ENCODE measurements at regions not wholly inside any gene's neighbourhood (a gene's known extent, or its start where the extent isn't known, plus 50 kb on each side); places are given as distances from the start of the nearest gene placed in this dataset.

GRCh38 chr12:54711669-54712068 is 63.5 kb upstream of the DCD start:
- DNase-seq (ENCODE audit: extremely low read depth, low read depth), result no peak
- TF ChIP-seq CTCF (IDR thresholded peaks at IDR 0.05; ENCODE audit: low read depth, low read length), result no peak

GRCh38 chr12:54708826-54709225 is 60.7 kb upstream of the DCD start:
- DNase-seq (ENCODE audit: extremely low read depth, low read depth), result no peak
- no peak for TF ChIP-seq CTCF (IDR thresholded peaks at IDR 0.05; ENCODE audit: low read depth, low read length)

DNA sequence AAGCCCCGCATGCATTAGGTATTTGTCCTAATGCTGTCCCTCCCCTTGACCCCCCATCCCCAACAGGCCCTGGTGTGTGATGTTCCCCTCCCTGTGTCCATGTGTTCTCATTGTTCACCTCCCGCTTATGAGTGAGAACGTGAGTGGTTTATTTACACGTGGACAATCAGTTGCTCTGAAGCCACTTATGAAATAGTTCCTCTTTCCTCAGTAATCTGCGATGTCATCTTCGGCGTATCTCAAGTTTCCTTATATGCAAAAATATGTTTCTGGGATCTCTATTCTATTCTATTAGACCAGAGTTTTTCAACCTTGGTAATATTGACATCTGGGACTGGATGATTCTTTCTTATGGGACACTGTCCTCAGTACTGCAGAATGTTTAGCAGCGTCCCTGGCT is 56.0 kb upstream of the DCD start:
- no peak for DNase-seq (ENCODE audit: extremely low read depth, low read depth)
- TF ChIP-seq CTCF (IDR thresholded peaks at IDR 0.05; ENCODE audit: low read depth, low read length), result no peak

DNA sequence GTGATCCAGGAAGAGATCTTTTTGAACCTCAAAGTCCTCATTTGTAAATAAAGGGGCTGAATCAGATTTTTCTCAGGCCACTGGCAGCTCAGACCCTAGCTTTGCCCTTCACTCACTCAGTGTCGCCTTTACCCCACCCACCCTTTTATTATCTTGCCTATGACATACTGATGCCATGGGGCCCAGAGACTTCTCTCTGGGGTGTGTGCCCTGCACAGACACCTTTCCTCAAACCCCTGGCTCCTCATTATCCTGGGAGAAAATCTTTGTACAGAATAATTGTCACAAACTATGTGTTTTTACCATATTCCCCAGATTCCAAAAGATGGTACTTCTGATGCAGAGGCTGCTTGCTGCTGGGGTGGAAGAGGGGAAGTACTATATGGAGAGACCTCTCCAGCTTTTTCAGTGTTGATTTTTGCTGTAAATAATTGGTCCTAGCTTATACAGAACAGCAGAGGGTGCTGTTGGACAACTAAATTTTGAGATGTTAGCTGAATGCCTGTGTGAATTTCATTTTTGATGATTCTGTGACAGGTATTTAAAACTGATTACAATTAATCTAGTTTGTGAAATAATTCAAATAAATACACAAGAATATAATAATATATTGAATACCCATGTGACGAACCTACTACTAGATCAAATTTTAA is 53.9 kb upstream of the DCD start:
- peak; percentile 5 for DNase-seq (ENCODE audit: extremely low read depth, low read depth)

GRCh38 chr12:54700849-54701248 is 52.7 kb upstream of the DCD start:
- no peak for DNase-seq (ENCODE audit: extremely low read depth, low read depth)
- no peak for TF ChIP-seq CTCF (IDR thresholded peaks at IDR 0.05; ENCODE audit: low read depth, low read length)

More for the DNA sequence above, 53.9 kb upstream of the DCD start:
- TF ChIP-seq CTCF (IDR thresholded peaks at IDR 0.05; ENCODE audit: low read depth, low read length), result peak; percentile 56

DNA sequence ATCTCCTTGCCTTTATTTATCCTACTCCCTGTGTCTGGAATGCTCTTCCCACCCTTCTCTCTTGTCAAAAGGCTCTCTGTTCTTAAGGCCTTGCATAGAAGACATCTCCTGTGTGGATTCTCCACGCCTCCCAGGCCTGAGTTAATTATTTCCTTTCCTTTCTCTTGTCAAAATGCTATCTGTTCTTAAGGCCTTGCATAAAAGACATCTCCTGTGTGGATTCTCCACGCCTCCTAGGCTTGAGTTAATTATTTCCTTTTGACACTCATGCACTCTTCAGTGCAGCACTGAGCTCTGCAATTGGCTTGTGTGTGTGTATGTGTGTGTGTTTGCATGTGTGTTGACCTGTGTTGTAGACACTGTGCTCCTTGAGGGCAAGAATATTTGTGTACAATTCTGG is 52.1 kb upstream of the DCD start:
- no peak for TF ChIP-seq CTCF (IDR thresholded peaks at IDR 0.05; ENCODE audit: low read depth, low read length)
- DNase-seq (ENCODE audit: extremely low read depth, low read depth), result no peak

All from AG09319 (cell line).